Adipocyte (in vitro differentiated cells): ENCODE measurements at regions not wholly inside any gene's neighbourhood (a gene's known extent, or its start where the extent isn't known, plus 50 kb on each side); places are given as distances from the start of the nearest gene placed in this dataset.
A peak's percentile ranks its signal among the peaks of the same experiment; 100 is the strongest.

Source experiments
- DNase-seq: peaks from one replicate; pipeline ENCODE4 v3.0.0-alpha.2; 2015; ENCODE audit warnings: low read depth
- H3K27me3 ChIP-seq: replicated peaks from 2 replicates; pipeline ENCODE4 v1.7.0; 2013; ENCODE audit warnings: mild to moderate bottlenecking, low read length, moderate library complexity; ENCODE audit not compliant: control insufficient read depth, insufficient read depth
- H3K36me3 ChIP-seq: 2 replicates; pipeline ENCODE4 v1.7.0; 2013; ENCODE audit warnings: low read length, mild to moderate bottlenecking, moderate library complexity; ENCODE audit not compliant: control insufficient read depth, insufficient read depth, severe bottlenecking
- H3K4me1 ChIP-seq: 2 replicates; pipeline ENCODE4 v1.7.0; 2013; ENCODE audit warnings: mild to moderate bottlenecking, low read length, moderate library complexity; ENCODE audit not compliant: control insufficient read depth, insufficient read depth
- H3K4me3 ChIP-seq: 2 replicates; pipeline ENCODE4 v1.7.0; 2013; ENCODE audit warnings: mild to moderate bottlenecking, low read length, moderate library complexity
- H3K9ac ChIP-seq: 2 replicates; pipeline ENCODE4 v1.7.0; 2013; ENCODE audit warnings: mild to moderate bottlenecking, low read length, moderate library complexity
- H3K9me3 ChIP-seq: 2 replicates; pipeline ENCODE4 v1.7.0; 2013; ENCODE audit warnings: mild to moderate bottlenecking, low read length, moderate library complexity; ENCODE audit not compliant: control insufficient read depth

- DNase-seq = no peak
- no peak overlapping the region for H3K4me3 ChIP-seq
Observed at GRCh38 chr13:40464337-40465014, 202.0 kb downstream of the FOXO1 start.

GRCh38 chr13:40465015-40465390 is 201.4 kb downstream of the FOXO1 start:
- no peak for DNase-seq
- no peak overlapping the region for H3K9ac ChIP-seq

More at GRCh38 chr13:40464337-40465014, 202.0 kb downstream of the FOXO1 start:
- Histone ChIP-seq H3K36me3 (no peaks in the 10 kb centered on the region), H3K9ac (no peak overlapping the region), H3K27me3 (no peaks in the 10 kb centered on the region), H3K9me3 (no peaks in the 10 kb centered on the region), H3K4me1 (no peaks in the 10 kb centered on the region)

DNA sequence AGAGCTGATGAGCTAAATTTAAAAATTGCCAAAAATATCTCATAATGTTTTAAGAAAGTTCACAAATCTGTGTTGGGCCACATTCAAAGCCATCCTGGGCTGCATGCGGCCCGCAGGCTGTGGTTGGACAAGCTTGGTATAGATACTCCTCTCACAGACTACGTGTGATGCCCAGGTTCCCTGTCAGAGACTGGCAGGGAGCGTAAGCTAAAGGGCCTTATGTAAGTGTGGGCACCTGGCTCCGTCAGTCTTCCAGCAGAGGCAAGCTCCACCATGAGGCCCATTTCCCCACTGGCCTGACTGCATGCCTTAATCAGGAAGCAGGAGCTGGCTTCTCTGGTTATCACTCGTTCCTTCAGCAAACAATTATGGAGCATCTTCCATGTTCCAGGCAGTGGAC is 200.2 kb downstream of the FOXO1 start:
- H3K4me3 ChIP-seq = no peak overlapping the region
- peaks cover 11% of the 10 kb centered on the region for H3K4me1 ChIP-seq
- H3K27me3 ChIP-seq = no peaks in the 10 kb centered on the region
- DNase-seq = no peak
- H3K9ac ChIP-seq = no peak overlapping the region
- H3K9me3 ChIP-seq = no peaks in the 10 kb centered on the region
- H3K36me3 ChIP-seq = no peaks in the 10 kb centered on the region

More at GRCh38 chr13:40465015-40465390, 201.4 kb downstream of the FOXO1 start:
- H3K4me1 ChIP-seq = no peaks in the 10 kb centered on the region
- H3K4me3 ChIP-seq = no peak overlapping the region
- no peaks in the 10 kb centered on the region for H3K27me3 ChIP-seq
- no peaks in the 10 kb centered on the region for H3K36me3 ChIP-seq
- no peaks in the 10 kb centered on the region for H3K9me3 ChIP-seq

- H3K9ac ChIP-seq = no peak overlapping the region
- peaks cover 12% of the 10 kb centered on the region for H3K4me1 ChIP-seq
- no peak for DNase-seq
- no peaks in the 10 kb centered on the region for H3K27me3 ChIP-seq
- H3K4me3 ChIP-seq = no peak overlapping the region
- no peaks in the 10 kb centered on the region for H3K9me3 ChIP-seq
- no peaks in the 10 kb centered on the region for H3K36me3 ChIP-seq
Observed at GRCh38 chr13:40468227-40468838, 198.1 kb downstream of the FOXO1 start.

DNA sequence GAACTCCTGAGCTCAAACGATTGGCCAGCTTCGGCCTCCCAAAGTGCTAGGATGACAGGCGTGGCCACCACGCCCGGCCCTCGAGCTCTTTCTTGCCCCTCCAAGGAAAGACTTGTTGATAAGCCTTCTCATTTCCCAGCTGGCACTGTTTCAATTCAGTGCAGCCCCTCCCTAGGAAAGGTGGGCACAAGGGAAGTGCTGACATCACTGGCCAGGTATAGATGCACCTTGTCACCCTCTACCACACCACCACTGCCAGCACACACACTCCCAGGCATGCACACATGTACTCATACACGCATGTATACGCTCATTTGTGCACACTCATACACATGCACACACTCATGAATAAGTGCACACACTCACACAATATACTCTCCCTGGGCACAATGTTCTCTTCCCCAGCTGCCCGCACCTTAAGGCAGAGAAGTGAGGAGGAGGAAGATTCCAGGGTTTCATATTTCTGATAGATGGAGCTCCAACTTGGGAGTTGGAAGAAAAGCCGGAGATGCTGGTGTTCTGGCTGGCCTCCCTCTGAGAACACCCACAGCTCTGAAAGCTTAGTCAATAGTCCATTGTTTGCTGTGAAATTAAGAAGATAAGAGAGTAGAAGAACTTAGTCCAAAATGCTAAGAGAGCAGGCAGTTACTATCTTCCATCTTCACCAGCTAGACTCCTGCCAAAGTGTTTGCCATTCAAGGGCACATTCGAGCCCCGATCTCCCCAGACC is 196.7 kb downstream of the FOXO1 start:
- H3K4me3 ChIP-seq = no peak overlapping the region
- no peaks in the 10 kb centered on the region for H3K9me3 ChIP-seq
- H3K4me1 ChIP-seq = peaks cover 12% of the 10 kb centered on the region
- no peak for DNase-seq
- H3K27me3 ChIP-seq = no peaks in the 10 kb centered on the region
- H3K9ac ChIP-seq = no peak overlapping the region
- no peaks in the 10 kb centered on the region for H3K36me3 ChIP-seq

GRCh38 chr13:40470660-40471059 is 195.8 kb downstream of the FOXO1 start:
- no peak overlapping the region for H3K4me3 ChIP-seq
- H3K9me3 ChIP-seq = no peaks in the 10 kb centered on the region
- no peaks in the 10 kb centered on the region for H3K27me3 ChIP-seq
- H3K4me1 ChIP-seq = peaks cover 14% of the 10 kb centered on the region
- H3K36me3 ChIP-seq = no peaks in the 10 kb centered on the region
- H3K9ac ChIP-seq = peak overlapping the region; percentile 52
- DNase-seq = no peak

DNA sequence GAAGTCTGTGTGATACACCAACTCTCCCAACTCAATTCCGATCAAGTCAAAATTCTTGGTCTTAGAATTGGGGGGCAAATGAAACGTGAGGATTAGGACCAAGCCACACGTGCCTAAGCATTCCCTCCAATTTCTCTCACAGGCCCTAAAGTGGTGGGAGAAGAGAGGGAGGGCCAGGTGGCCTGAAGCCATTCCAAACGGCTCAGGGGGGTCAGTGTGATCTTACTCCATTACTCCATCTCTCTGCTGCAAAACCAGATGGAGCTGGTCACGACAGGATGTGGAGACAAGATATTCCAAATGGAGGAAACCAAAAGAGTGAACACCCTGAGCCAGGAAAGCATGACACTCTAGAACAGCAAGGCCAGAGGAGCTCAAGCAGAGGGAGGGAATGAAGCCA is 195.4 kb downstream of the FOXO1 start:
- Histone ChIP-seq H3K4me1 (peaks cover 17% of the 10 kb centered on the region), H3K27me3 (no peaks in the 10 kb centered on the region), H3K9me3 (no peaks in the 10 kb centered on the region), H3K9ac (peak overlapping the region; percentile 52), H3K4me3 (no peak overlapping the region), H3K36me3 (no peaks in the 10 kb centered on the region)
- no peak for DNase-seq

GRCh38 chr13:40471911-40472310 is 194.5 kb downstream of the FOXO1 start:
- no peaks in the 10 kb centered on the region for H3K27me3 ChIP-seq
- no peak for DNase-seq
- H3K4me1 ChIP-seq = peaks cover 25% of the 10 kb centered on the region
- H3K4me3 ChIP-seq = no peak overlapping the region
- H3K36me3 ChIP-seq = no peaks in the 10 kb centered on the region
- H3K9ac ChIP-seq = no peak overlapping the region
- no peaks in the 10 kb centered on the region for H3K9me3 ChIP-seq

- no peak overlapping the region for H3K9ac ChIP-seq
- no peaks in the 10 kb centered on the region for H3K36me3 ChIP-seq
- H3K4me1 ChIP-seq = peaks cover 32% of the 10 kb centered on the region
- H3K4me3 ChIP-seq = no peak overlapping the region
- H3K9me3 ChIP-seq = no peaks in the 10 kb centered on the region
- no peaks in the 10 kb centered on the region for H3K27me3 ChIP-seq
- no peak for DNase-seq
Observed at GRCh38 chr13:40472427-40473220, 193.8 kb downstream of the FOXO1 start.

- Histone ChIP-seq H3K4me1 (peaks cover 42% of the 10 kb centered on the region), H3K36me3 (no peaks in the 10 kb centered on the region), H3K9ac (no peak overlapping the region), H3K4me3 (no peak overlapping the region), H3K9me3 (no peaks in the 10 kb centered on the region), H3K27me3 (no peaks in the 10 kb centered on the region)
- DNase-seq = no peak
Observed at GRCh38 chr13:40475617-40476016, 190.8 kb downstream of the FOXO1 start.
